Hindlimb muscle (tissue), 1 donor: ENCODE measurements at regions not wholly inside any gene's neighbourhood (a gene's known extent, or its start where the extent isn't known, plus 50 kb on each side); places are given as distances from the start of the nearest gene placed in this dataset.
"Not testable (repeated sequence)": the region's sequence is repeated elsewhere in the genome, so short reads cannot be mapped to it uniquely, and the experiment has no call there.

Source experiments
- DNase-seq: peaks from one replicate; pipeline ENCODE4 v3.0.0-alpha.2; 2013

DNA sequence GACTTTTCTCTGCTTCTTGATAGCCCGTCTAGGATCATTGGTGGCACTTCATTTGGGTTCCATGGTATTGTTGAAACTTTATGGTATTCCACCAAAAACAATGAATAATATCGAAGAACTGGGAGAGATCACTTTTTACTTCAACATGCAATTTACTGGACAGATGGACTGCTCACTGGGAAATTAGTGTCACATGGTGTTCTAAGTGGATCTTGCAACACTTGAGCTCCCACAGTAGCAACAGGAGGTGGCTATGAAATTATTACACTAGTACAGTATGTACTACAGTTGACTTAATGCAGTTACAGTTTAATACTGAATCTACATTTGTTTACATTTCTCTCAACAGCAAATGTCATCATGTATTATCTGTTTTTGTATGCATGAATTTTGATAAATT lies 997.3 kb downstream of the REEP3 start:
- no peak for DNase-seq

DNA sequence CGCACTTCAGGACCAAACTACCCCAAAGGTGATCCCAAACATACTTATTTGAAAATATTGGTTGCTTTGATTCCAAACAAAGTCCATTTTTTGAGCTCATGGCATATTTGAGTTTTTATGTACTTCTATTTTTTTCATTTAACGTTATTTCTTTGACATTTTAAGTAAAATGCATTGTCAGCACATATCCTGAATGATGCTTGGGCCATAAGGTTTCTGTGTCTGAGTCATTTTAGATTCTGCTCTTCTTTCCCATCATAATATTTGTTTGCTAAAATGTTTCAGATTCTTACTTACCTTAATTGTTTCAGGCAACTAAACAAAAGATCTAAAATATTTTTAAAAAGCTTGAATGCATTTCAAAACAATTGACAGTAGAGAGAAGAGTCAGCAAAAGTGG lies 998.2 kb downstream of the REEP3 start:
- DNase-seq, result no peak

DNA sequence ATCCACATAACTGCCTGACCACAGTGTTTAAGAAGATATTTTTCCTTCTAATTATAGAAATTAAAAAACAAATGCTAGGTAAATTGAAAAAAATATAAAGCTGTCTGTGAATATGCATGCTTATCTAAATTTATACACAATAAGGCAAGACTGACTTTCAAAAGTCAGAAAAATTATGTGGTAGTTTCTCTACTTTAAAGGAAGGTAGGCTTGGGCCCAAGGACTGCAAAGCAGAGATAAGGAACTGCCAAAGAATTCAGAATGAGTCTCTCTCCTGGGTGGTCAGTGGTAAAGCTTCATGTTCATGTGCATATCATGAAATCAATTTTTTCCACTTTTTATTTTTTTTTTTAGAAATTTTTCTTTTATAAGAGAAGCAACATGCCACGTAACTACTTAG lies 998.6 kb downstream of the REEP3 start:
- DNase-seq, result no peak

DNA sequence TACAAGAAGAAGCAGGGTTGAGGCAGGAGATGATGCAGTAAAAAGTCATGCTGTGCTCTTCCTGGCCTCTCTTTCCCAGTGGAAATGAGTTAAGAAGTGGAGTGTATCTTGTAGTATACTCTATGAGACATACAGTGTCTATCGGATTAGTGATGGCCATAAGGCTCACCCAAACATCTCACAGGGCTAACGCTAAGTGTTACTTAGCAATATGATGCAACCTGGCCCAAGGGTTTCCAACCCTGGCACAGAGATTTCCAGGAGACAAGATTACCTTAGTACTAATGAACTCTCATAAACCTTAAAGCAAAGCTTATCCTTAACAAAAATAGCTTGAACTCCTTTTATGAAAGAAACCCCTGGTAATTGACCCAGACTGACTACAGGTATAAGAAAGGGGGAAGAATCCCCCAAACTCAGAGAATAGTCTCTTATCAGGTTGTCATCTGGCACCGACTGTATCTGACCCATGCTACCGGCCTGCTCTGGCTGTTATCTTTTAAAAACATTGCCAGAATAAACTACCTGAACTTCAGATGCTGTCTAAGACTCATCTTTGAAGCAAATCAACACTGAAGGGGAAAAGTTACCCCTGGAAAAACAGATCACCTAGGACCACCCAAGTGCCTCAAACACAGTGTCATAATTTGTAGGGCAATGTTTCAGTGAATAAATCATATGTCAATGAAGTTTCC lies 1002.0 kb downstream of the REEP3 start:
- no peak for DNase-seq

DNA sequence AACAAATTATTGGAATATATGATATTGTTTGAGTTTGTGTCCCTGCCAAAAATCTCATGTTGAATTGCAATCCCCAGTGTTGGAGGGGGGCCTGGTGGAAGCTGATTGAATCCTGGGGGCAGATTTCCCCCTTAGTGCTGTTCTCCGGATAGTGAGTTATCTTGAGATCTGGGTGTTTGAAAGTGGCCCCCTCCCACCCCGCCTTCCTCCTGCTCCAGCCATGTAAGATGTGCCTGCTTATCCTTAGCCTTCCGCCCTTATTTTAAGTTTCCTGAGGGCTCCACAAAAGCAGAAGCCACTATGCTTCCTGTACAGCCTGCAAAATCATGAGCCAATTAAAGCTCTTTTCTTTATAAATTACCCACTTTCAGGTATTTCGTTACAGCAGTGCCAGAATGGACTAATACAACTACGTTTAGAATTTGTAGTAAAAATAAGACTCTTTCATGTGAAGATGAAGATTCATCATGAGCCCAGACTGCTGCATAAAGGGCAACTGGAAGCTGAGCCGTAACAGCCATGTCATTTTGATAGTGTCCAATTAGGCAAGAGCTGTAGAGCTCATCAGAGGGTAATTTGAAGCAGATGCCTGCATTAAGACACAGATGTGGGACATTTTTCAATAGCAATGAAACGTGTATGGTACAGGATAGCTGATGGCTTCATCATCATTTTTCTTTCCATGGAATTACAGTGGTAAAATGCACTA lies 1007.2 kb downstream of the REEP3 start:
- DNase-seq, result no peak

DNA sequence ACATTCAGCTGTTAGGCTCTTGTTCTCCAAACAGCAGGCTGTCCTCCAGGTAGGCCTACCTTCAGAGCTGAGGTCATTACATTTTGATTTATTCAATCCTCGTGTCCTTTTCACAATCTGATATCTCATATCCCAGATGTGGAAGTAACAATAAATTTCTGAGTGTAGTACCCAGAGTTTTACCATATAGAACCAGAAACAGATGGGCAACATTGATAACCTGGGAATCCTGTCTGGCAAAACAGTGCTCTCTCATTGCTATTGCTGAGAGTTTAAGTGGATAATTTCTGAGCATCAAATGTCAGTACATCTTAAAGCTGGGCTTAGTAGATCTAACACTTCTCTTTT lies 1007.8 kb downstream of the REEP3 start:
- no peak for DNase-seq

DNA sequence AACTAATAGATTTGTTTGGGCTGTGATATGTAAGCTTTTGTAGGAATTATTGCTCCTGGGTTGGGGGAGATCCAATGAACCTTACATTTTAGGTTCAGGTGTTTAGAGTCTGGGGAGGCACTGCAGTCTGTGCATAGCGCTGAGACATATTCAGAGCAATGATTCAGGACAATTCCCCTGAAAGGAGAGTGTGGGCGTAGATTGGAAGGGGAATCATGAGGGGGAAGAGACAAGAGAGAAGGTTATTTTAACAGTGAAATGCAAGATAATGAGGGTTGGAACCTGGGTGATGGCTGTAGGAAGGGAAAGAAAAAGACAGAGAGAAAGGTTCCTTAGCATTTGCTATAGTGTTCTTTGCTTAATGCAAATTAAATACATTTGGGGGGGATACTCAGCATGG lies 1013.4 kb downstream of the REEP3 start:
- DNase-seq, result no peak

DNA sequence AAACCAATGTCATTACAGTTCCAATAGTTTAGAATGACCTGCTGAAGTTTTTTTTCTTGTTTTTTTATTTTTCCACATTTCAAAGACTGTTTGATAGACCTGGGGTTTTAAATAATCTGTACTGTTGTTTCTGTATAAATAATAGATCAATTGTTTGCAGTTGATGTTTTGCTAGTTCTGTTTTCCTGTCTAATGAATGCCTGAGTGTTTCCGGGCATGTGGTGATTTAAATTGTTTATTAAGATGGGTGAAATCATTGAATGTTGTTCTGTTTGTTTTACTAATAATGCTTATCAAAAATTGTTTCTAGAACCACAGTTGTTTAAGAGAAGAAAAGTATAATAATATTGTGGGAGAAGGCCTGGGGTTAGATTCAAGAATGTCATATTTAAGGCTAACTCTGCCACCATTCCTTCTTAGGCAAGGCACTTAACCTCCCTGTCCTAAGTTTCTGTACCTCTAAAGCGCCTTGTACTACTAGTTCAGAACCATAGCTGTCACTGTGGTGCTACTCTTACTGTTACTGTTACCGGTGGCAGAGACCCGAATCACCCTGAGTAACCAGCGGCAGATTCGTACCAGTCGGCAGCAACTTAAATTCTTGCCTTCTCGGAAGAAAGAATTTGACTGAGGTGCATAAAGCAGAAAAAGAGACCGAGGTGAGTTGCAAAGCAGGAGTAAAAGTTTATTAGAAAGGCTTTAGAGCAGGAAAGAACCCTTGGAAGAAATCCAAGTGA lies 1014.1 kb downstream of the REEP3 start:
- DNase-seq, result no peak

DNA sequence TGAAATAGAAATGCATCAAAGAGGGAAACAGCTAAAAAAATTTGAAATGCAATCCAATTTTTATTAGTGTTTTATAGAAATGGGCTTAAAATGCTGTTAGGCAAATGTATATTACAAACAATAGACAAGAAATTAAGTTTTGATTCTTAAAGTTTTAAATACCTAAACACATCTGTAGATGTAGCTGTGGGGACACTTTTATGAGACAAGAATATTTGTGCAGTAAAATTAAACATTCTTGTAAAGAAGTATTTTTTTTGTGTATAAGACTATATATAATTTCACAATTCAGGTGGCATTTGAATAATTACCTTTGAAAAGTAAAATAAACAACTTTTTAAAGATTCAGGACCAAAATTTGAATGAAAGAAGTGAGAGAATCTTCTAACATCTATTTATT lies 1015.9 kb downstream of the REEP3 start:
- no peak for DNase-seq

DNA sequence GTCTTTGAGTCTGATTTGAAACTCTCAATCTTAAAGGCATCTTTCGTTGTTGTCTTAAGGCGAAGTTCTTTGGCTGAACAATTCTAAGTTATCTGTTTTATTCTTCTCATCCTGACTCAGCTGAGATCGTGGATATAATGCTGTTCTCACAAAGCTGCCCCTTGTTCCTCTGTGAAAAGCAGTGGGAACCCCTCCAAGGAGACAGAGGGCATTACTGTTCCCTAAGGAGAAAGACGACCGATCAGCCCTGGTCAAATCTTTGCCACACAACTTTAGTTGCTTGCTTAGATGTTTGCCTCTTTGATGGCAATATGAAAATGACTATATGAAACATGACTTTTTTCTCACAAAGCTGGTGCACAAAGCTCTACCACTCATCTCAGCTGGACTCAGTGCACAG lies 1016.7 kb downstream of the REEP3 start:
- no peak for DNase-seq

DNA sequence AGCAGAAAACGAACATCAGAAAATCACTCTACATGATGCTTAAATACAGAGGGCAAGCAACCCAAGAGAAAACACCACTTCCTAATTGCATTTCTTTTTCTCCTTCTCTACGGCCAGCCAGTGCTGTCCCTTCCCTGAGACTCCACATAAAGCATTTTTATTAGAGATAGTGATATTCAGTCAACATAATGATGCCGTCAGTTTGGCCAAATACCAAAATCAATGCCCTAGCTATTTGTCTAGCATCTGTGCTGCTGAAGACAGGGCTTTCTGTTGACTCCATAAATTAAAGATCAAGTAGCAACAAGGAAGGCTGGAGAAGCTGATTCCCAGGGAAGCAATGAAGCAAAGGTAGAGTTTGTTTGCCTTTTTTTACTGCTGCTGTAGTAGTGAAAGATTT lies 1024.9 kb downstream of the REEP3 start:
- no peak for DNase-seq

DNA sequence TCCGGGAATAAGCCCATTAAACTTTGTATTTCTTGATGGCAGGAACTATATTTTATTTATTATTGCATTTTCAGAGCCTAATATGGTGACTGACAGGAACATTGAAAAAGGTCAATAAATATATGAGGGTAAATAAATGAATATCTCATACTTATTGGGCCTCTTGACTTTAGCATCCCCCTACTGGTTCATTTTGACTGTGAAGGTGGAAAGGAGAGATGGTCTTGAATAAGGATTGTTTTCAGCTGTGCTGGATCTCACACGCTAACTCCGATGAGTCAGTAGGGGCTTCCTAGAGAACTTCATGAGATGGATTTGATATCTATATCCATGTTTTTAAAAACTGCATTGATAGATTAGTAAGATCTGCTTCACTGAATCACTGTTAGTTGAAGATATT lies 1026.0 kb downstream of the REEP3 start:
- DNase-seq, result no peak

DNA sequence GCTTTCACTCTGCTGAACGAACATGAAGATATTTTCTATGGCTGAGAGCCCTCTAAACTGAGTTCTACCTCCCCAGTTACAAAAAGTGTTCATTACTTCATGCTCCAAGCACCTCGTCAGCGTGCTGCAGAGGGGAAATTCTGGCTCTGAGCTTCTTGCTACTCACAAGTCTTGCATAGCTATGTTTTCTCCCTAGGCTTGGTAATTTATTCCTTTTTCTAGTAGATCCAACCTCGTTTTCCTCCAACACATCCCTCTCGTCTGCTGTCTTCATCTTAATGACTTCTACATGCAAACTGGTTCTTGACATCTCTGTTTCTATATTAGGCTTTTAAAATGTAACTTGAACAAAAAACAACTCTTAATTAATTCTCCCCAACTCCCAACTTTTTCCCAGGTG lies 1034.5 kb downstream of the REEP3 start:
- DNase-seq, result no peak

DNA sequence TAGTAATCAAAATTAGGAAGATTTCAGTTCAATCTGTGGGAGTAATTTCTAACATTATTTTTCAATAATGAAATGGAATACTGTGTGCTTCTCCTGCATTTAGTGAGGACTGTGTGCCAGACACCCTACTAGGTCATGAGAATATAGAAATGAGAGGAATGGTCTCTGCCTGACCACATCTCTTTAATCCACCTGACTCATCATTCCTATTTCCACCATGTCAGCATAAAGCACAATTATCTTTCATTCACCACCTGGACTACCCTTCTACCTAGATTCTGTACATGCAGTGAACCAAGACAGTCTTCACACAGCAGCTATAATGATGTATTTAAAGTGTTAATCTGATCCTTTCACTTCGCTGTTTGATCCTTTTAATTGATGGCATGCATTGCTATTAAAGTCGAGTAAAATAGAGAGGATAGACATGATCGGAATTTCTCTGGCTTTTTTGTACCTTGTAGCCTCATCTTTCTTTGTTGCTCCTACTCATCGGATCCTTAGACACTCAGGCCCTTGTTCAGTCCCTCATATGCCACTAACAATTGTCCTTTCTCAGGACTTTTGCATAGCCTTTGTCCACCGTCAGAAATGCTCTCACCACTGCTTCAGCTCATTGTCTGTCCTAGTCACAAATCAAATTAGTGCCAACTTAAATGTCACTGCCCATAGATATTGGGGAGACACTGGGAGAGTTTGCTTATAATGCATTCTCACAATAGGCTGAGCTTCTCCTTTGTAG lies 1037.1 kb downstream of the REEP3 start:
- DNase-seq, result no peak

DNA sequence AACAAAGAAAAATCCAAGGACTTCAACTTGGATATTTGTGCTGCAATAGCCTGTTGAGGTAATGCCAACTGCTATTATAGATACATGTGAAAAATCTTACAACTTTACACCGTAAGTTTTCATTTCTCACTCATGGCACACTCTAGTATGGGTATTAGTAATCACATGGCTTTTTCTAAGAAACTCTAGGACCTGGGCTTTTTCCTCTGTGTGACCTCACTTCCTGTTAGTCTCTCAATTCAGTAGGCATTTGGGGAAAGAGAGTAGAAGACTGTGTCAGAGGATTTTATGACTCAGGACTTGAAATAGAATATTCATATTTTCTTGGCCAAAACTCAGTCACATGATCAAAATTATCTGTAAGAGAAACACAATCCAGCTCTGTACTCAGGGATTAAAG lies 1049.9 kb downstream of the REEP3 start:
- DNase-seq, result no peak

DNA sequence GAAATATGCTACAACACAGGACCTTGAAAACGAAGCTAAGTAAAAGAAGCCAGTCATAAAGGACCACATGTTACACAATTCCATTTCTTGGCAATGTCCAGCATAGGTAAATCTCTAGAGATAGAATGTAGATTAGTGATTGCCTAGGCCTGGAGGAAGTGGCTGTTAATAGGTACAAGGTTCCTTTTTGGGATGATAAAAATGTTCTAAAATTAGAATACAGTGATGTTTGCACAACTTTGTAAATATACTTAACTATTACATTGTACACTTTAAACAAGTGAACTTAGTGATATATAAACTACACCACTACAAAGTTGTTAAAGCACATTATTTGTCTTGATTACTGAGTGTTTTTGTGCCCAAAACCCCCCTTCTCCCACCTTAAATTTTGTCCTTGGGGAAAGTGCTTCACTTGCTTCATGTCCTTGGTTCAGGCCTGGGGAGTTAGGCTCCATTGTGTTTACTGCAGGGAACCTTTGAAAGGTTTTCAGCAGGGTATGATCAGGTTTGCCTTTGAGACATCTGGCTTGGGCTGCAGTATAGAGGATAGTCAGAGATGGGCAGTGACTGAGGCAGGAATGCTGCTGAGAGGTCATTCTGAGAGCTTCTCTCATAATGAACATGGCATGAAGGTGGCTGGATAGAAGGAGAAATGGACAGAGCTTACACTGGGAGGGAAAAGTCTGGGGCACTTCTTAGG lies 1052.6 kb downstream of the REEP3 start:
- DNase-seq, result no peak

DNA sequence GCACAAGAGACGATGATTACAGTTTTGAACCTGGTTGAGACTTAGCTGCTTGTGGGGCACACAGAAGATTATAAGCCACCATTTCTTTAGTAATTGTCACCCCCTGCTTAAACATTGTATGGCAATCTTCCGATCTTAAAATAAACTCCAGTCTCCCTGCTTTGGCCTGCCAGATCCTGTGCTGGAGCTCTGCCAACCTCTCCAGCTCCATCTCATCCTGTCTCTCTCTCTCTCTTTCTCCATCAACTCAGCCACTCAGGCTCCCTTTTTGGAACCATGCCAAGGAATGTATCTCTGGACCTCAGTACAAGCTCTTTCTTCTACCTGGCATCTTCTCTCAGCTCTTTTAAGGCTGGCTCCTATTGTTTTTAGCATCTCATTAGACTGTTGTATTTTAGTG lies 1053.2 kb downstream of the REEP3 start:
- no peak for DNase-seq

DNA sequence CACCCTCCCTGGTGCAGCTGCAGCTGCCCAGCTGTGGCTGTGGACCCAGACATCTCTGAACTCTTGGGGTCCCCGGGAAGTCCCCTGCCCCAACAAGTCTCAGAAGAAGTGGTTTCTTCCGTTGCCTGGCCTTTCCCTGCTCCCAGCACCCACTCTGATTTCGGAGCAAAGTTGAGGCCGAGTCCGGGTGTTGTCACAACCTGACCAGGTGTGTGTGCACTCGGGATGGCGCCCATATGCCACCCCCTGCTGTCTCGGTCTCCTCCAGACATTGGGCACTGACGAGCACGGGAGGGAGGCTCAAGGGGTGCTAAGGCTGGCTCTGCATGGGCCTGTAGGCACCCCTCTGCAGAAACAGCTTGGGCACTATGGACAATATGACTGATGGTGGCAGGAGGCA lies 1055.3 kb downstream of the REEP3 start:
- no peak for DNase-seq

DNA sequence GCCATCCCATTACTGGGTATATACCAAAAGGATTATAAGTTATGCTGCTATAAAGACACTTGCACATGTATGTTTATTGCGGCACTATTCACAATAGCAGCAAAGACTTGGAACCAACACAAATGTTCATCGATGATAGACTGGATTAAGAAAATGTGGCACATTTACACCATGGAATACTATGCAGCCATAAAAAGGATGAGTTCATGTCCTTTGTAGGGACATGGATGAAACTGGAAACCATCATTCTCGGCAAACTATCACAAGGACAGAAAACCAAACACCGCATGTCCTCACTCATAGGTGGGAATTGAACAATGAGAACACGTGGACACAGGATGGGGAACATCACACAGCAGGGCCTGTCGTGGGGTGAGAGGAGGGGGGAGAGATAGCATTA lies 1057.6 kb downstream of the REEP3 start:
- not testable (repeated sequence) for DNase-seq

DNA sequence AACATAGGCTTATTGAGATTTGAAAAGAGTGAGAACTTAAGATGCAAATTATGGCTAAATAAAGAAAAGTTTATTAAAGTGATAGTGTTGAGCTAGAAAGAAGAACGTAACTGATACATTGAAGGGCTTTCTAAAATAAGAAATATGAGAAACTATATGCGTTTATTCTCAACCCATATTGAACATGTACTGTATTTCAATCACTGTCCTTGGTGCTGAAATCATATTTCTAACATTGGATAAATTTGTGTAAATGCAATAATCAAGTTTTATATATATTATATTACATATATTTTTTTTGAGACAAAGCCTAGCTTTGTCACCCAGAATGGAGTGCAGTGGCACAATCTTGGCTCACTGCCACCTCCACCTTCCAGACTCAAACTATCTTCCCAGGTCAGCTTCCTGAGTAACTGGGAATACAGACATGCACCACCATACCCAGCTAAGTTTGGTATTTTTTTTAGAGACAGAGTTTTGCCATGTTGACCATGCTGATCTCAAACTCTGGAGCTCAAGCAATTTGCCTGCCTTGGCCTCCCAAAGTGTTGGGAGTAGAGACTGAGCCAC lies 1065.8 kb downstream of the REEP3 start:
- DNase-seq, result no peak

DNA sequence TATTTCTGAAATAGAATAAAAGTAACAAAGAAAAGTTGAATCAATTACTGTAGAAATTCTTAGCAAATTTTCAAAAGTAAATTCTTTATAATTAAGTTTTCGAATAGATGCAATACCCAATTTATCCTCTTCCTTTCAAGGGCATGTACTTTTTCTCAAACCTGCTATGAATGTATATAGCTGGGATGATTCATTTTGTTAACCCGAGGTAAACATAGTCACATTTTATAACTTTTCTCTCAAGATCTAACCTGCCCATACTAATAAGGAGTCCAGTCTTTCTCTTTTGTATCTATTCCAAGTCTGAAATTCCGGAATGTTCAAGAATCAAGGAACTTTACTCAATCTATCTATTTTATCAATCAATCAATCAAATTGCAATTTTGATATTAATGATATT lies 1072.9 kb downstream of the REEP3 start:
- DNase-seq, result no peak

DNA sequence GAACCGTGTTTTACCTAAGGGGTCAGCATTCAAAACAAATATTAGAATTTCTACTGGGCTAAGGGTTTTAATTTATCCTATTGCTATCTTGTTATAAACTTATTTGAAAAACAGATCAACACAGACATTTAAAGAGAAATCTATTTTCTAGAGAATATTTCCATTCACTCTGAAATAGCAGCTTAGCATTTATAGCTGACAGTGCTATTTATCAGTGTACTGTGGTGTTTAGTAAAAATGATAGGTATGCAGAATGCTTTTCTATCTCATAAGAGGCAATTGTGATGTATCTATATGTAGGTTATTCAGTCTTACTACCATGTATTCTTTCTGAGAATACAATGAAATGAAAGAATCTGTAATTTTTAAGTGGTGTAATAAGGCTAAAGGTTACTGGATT lies 1077.4 kb downstream of the REEP3 start:
- no peak for DNase-seq
